ENCODE measurements at regions not wholly inside any gene's neighbourhood (a gene's known extent, or its start where the extent isn't known, plus 50 kb on each side); places are given as distances from the start of the nearest gene placed in this dataset.
"Not testable (repeated sequence)": the region's sequence is repeated elsewhere in the genome, so short reads cannot be mapped to it uniquely, and the experiment has no call there.

DNA sequence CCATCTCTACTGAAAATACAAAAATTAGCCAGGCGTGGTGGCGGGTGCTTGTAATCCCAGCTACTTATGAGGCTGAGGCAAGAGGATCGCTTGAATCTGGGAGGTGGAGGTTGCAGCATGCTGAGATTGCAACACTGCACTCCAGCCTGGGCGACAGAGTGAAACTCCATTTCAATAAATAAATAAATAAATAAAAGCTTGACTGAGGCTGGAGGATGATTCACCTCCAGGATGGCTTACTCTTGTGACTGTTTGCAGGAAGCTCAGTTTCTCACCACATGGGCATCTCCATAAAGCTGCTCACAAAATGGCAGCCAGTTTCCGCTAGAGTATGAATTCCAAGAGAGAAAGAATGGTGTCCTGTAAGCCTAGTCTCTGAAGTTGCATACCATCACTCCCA is 191.7 kb upstream of the EDNRA start:
- H3K9me3 Mint-ChIP-seq = peaks cover 0 to 12% (median 1%) of the 10 kb centered on the region in 8 donors
- no peak overlapping the region for H3K4me3 ChIP-seq (ENCODE audit: low read length in 2 of 2)
- no peak for DNase-seq
- ChIA-PET CTCF (ENCODE audit: partially characterized antibody) (no interaction called here), POLR2A (ENCODE audit: partially characterized antibody) (no interaction called here)
- intact Hi-C loops (cut with micrococcal nuclease) = no loop called here
- no peak overlapping the region for H3K27ac Mint-ChIP-seq
- H3K36me3 ChIP-seq (ENCODE audit: insufficient read depth, low read length) = no peaks in the 10 kb centered on the region
- no peaks in the 10 kb centered on the region for H3K27me3 ChIP-seq (ENCODE audit: insufficient read depth, low read length)
- no peaks in the 10 kb centered on the region for H3K4me1 ChIP-seq (ENCODE audit: insufficient read depth, low read length)
- H3K4me3 Mint-ChIP-seq = no peak overlapping the region
- no peaks in the 10 kb centered on the region for H3K9me3 ChIP-seq (ENCODE audit: control insufficient read depth in 1 of 2, low read length in 2 of 2)
- H3K36me3 Mint-ChIP-seq = no peaks in the 10 kb centered on the region
- H3K27ac ChIP-seq (ENCODE audit: low read depth, low read length) = no peak overlapping the region
- no peaks in the 10 kb centered on the region for H3K4me1 Mint-ChIP-seq
- H3K27me3 Mint-ChIP-seq = peaks cover 0 to 1% of the 10 kb centered on the region in 2 donors

DNA sequence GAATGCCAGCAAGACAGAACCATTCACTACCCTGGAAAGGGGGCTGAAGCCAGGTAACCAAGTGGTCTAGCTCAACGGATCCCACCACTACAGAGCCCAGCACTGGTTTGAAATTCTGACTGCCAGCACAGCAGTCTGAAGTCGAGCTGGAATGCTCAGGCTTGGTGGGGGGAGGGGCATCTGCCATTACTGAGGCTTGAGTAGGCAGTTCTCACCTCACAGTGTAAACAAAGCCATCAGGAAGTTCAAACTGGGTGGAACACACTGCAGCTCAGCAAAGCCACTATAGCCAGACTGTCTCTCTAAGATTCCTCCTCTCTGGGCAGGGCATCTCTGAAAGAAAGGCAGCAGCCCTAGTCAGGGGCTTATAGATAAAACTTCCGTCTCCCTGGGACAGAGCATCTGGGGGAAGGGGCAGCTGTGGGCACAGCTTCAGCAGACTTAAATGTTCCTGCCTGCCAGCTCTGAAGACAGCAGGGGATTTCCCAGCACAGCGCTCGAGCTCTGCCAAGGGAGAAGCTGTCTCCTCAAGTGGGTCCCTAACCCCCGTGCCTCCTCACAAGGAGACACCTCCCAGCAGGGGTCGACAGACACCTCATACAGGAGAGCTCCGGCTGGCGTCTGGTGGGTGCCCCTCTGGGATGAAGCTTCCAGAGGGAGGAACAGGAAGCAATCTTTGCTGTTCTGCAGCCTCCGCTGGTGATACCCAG is 188.1 kb upstream of the EDNRA start:
- H3K27ac Mint-ChIP-seq; H3K36me3 Mint-ChIP-seq; H3K36me3 ChIP-seq (ENCODE audit: insufficient read depth, low read length); H3K27ac ChIP-seq (ENCODE audit: low read depth, low read length); intact Hi-C loops (cut with micrococcal nuclease); DNase-seq; H3K4me1 Mint-ChIP-seq; CTCF ChIA-PET (ENCODE audit: partially characterized antibody); H3K4me1 ChIP-seq (ENCODE audit: insufficient read depth, low read length); H3K4me3 ChIP-seq (ENCODE audit: low read length in 2 of 2); H3K9me3 ChIP-seq (ENCODE audit: control insufficient read depth in 1 of 2, low read length in 2 of 2); H3K27me3 Mint-ChIP-seq; H3K27me3 ChIP-seq (ENCODE audit: insufficient read depth, low read length); POLR2A ChIA-PET (ENCODE audit: partially characterized antibody); H3K4me3 Mint-ChIP-seq: not testable (repeated sequence)
- peaks cover 0 to 15% (median 6%) of the 10 kb centered on the region in 8 donors for H3K9me3 Mint-ChIP-seq

DNA sequence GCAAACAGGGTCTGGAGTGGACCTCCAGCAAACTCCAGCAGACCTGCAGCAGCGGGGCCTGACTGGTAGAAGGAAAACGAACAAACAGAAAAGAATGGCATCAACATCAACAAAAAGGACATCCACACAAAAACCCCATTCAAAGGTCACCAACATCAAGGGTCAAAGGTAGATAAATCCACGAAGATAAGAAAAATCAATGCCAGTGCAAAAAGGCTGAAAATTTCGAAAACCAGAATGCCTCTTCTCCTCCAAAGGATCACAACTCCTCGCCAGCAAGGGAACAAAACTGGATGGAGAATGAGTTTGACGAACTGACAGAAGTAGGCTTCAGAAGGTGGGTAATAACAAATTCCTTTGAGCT is 187.6 kb upstream of the EDNRA start:
- intact Hi-C loops (cut with micrococcal nuclease); H3K4me1 Mint-ChIP-seq; CTCF ChIA-PET (ENCODE audit: partially characterized antibody); H3K27me3 ChIP-seq (ENCODE audit: insufficient read depth, low read length); H3K27ac Mint-ChIP-seq; H3K4me1 ChIP-seq (ENCODE audit: insufficient read depth, low read length); DNase-seq; H3K27ac ChIP-seq (ENCODE audit: low read depth, low read length); H3K36me3 ChIP-seq (ENCODE audit: insufficient read depth, low read length); H3K4me3 ChIP-seq (ENCODE audit: low read length in 2 of 2); POLR2A ChIA-PET (ENCODE audit: partially characterized antibody); H3K36me3 Mint-ChIP-seq; H3K9me3 ChIP-seq (ENCODE audit: control insufficient read depth in 1 of 2, low read length in 2 of 2); H3K4me3 Mint-ChIP-seq; H3K27me3 Mint-ChIP-seq: not testable (repeated sequence)
- H3K9me3 Mint-ChIP-seq = peaks cover 0 to 15% (median 6%) of the 10 kb centered on the region in 8 donors

DNA sequence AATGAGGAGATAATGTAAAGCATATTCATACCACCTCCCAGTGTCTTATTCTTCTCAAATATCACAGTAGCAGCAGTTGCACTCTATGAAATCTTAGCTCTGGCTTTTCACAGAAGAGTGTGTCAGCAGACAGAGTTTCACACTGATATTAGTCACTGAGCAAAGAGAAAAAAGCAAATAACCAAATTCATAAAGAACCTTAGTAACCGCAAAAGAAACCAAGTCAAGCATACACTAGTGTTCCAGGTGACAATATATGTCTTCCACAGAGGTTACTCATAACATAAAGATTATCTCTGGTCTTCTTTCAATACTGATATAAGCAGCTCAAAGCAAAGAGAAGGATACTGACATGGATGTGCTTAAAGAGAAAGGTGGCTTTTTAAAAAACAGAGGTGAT is 181.7 kb upstream of the EDNRA start:
- no peak overlapping the region for H3K27ac Mint-ChIP-seq
- intact Hi-C loops (cut with micrococcal nuclease) = no loop called here
- H3K9me3 Mint-ChIP-seq = peaks cover 0 to 9% (median 6%) of the 10 kb centered on the region in 8 donors
- POLR2A ChIA-PET (ENCODE audit: partially characterized antibody) = no interaction called here
- no peaks in the 10 kb centered on the region for H3K36me3 Mint-ChIP-seq
- H3K4me1 Mint-ChIP-seq = no peaks in the 10 kb centered on the region
- no peak for DNase-seq
- CTCF ChIA-PET (ENCODE audit: partially characterized antibody) = no interaction called here
- no peaks in the 10 kb centered on the region for H3K27me3 ChIP-seq (ENCODE audit: insufficient read depth, low read length)
- H3K4me1 ChIP-seq (ENCODE audit: insufficient read depth, low read length) = no peaks in the 10 kb centered on the region
- H3K27ac ChIP-seq (ENCODE audit: low read depth, low read length) = no peak overlapping the region
- no peaks in the 10 kb centered on the region for H3K36me3 ChIP-seq (ENCODE audit: insufficient read depth, low read length)
- H3K4me3 ChIP-seq (ENCODE audit: low read length in 2 of 2) = no peak overlapping the region
- no peaks in the 10 kb centered on the region for H3K9me3 ChIP-seq (ENCODE audit: control insufficient read depth in 1 of 2, low read length in 2 of 2)
- H3K27me3 Mint-ChIP-seq = peaks cover 0 to 2% of the 10 kb centered on the region in 2 donors
- H3K4me3 Mint-ChIP-seq = no peak overlapping the region

- H3K4me1 Mint-ChIP-seq = no peaks in the 10 kb centered on the region
- no peaks in the 10 kb centered on the region for H3K36me3 Mint-ChIP-seq
- no peak for DNase-seq
- peaks cover 0 to 3% (median 0%) of the 10 kb centered on the region in 8 donors for H3K9me3 Mint-ChIP-seq
- Histone ChIP-seq H3K27me3 (ENCODE audit: insufficient read depth, low read length) (no peaks in the 10 kb centered on the region), H3K4me1 (ENCODE audit: insufficient read depth, low read length) (no peaks in the 10 kb centered on the region), H3K4me3 (ENCODE audit: low read length in 2 of 2) (no peak overlapping the region), H3K9me3 (ENCODE audit: control insufficient read depth in 1 of 2, low read length in 2 of 2) (no peaks in the 10 kb centered on the region), H3K27ac (ENCODE audit: low read depth, low read length) (no peak overlapping the region), H3K36me3 (ENCODE audit: insufficient read depth, low read length) (no peaks in the 10 kb centered on the region)
- no peaks in the 10 kb centered on the region for H3K27me3 Mint-ChIP-seq
- no peak overlapping the region for H3K4me3 Mint-ChIP-seq
- POLR2A ChIA-PET (ENCODE audit: partially characterized antibody) = no interaction called here
- CTCF ChIA-PET (ENCODE audit: partially characterized antibody) = no interaction called here
- no peak overlapping the region for H3K27ac Mint-ChIP-seq
- intact Hi-C loops (cut with micrococcal nuclease) = no loop called here
Measured at GRCh38 chr4:147303174-147303872, 177.6 kb upstream of the EDNRA start.

GRCh38 chr4:147303873-147304229 is 177.0 kb upstream of the EDNRA start:
- Histone ChIP-seq H3K9me3 (ENCODE audit: control insufficient read depth in 1 of 2, low read length in 2 of 2) (no peaks in the 10 kb centered on the region), H3K27me3 (ENCODE audit: insufficient read depth, low read length) (no peaks in the 10 kb centered on the region), H3K27ac (ENCODE audit: low read depth, low read length) (no peak overlapping the region), H3K4me1 (ENCODE audit: insufficient read depth, low read length) (no peaks in the 10 kb centered on the region), H3K4me3 (ENCODE audit: low read length in 2 of 2) (no peak overlapping the region), H3K36me3 (ENCODE audit: insufficient read depth, low read length) (no peaks in the 10 kb centered on the region)
- ChIA-PET CTCF (ENCODE audit: partially characterized antibody) (no interaction called here), POLR2A (ENCODE audit: partially characterized antibody) (no interaction called here)
- no peak for DNase-seq
- H3K4me3 Mint-ChIP-seq = no peak overlapping the region
- H3K36me3 Mint-ChIP-seq = no peaks in the 10 kb centered on the region
- intact Hi-C loops (cut with micrococcal nuclease) = no loop called here
- peaks cover 0 to 3% (median 0%) of the 10 kb centered on the region in 8 donors for H3K9me3 Mint-ChIP-seq
- H3K4me1 Mint-ChIP-seq = no peaks in the 10 kb centered on the region
- no peaks in the 10 kb centered on the region for H3K27me3 Mint-ChIP-seq
- H3K27ac Mint-ChIP-seq = no peak overlapping the region

DNA sequence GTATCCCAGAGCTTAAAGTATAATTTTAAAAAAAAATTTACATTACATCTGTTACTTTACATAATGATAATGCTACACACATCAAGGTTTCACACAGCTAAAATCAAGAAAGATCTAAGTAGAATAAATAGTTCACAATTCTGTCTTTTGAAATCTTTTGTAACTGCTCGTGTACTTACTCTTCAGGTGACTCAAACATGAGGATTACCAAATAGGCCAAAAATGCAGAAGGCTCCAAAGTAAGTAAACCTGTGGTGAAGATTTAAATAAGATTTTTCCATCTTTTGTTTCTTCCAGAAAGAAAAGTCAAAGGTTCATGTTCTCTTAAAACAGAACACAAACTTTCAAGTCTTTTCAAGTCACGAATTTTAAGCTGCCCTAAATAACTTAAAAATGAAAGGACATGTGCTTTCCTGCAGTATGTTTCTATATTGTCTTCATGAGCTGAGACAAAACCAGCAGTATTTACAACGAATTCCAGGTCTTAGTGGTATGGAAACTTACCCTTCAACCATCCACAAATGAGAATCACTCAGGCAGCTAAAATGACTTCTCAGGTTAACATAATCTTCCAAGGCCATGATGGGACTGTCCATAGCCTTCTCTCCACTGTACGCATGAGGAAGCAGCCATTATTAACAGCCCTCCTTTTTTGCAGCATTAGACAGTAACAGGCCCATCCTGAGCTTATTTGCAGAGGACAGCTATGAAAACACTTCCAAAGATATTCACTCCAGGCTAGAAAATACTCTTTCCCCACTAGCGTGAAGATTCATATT is 172.8 kb upstream of the EDNRA start:
- Histone ChIP-seq H3K9me3 (ENCODE audit: control insufficient read depth in 1 of 2, low read length in 2 of 2) (no peaks in the 10 kb centered on the region), H3K36me3 (ENCODE audit: insufficient read depth, low read length) (no peaks in the 10 kb centered on the region), H3K4me3 (ENCODE audit: low read length in 2 of 2) (no peak overlapping the region), H3K27me3 (ENCODE audit: insufficient read depth, low read length) (no peaks in the 10 kb centered on the region), H3K4me1 (ENCODE audit: insufficient read depth, low read length) (no peaks in the 10 kb centered on the region), H3K27ac (ENCODE audit: low read depth, low read length) (no peak overlapping the region)
- H3K27me3 Mint-ChIP-seq = no peaks in the 10 kb centered on the region
- CTCF ChIA-PET (ENCODE audit: partially characterized antibody) = interaction anchor here (0.9 kb wide), 1 partner anchor 10 kb away, joined by 3 read pairs; no protein-coding TSS in a partner anchor
- intact Hi-C loops (cut with micrococcal nuclease) = no loop called here
- H3K36me3 Mint-ChIP-seq = no peaks in the 10 kb centered on the region
- H3K4me1 Mint-ChIP-seq = no peaks in the 10 kb centered on the region
- H3K9me3 Mint-ChIP-seq = peaks cover 0 to 3% (median under 1%) of the 10 kb centered on the region in 8 donors
- no peak overlapping the region for H3K27ac Mint-ChIP-seq
- POLR2A ChIA-PET (ENCODE audit: partially characterized antibody) = no interaction called here
- DNase-seq = no peak
- no peak overlapping the region for H3K4me3 Mint-ChIP-seq
